Neuron (in vitro differentiated cells): ENCODE measurements at regions not wholly inside any gene's neighbourhood (a gene's known extent, or its start where the extent isn't known, plus 50 kb on each side); places are given as distances from the start of the nearest gene placed in this dataset.
"Not testable (repeated sequence)": the region's sequence is repeated elsewhere in the genome, so short reads cannot be mapped to it uniquely, and the experiment has no call there.

Experiments
- H2AFZ ChIP-seq: one replicate; pipeline ENCODE4 v1.6.1; 2013; ENCODE audit warnings: low read depth, mild to moderate bottlenecking, inconsistent platforms, low read length, moderate library complexity
- H3K27me3 ChIP-seq: one replicate; pipeline ENCODE4 v1.6.1; 2013; ENCODE audit warnings: low read length; ENCODE audit not compliant: insufficient read depth
- H3K36me3 ChIP-seq: one replicate; pipeline ENCODE4 v1.6.1; 2013; ENCODE audit warnings: low read length; ENCODE audit not compliant: insufficient read depth
- H3K4me1 ChIP-seq: one replicate; pipeline ENCODE4 v1.6.1; 2013; ENCODE audit warnings: low read length; ENCODE audit not compliant: insufficient read depth
- H3K4me3 ChIP-seq: 2 replicates; pipeline ENCODE4 v1.5.1; 2013; ENCODE audit warnings: mild to moderate bottlenecking, low read length, moderate library complexity
- H3K9me3 ChIP-seq: one replicate; pipeline ENCODE4 v1.6.1; 2013; ENCODE audit warnings: low read length

GRCh38 chr3:69659180-69659910 lies 79.9 kb upstream of the MITF start:
- no peaks in the 10 kb centered on the region for H3K9me3 ChIP-seq
- no peaks in the 10 kb centered on the region for H3K4me1 ChIP-seq
- H3K36me3 ChIP-seq = no peaks in the 10 kb centered on the region
- H3K27me3 ChIP-seq = no peaks in the 10 kb centered on the region
- no peak overlapping the region for H3K4me3 ChIP-seq
- no peak overlapping the region for H2AFZ ChIP-seq

- H3K9me3 ChIP-seq = no peaks in the 10 kb centered on the region
- no peak overlapping the region for H2AFZ ChIP-seq
- no peaks in the 10 kb centered on the region for H3K4me1 ChIP-seq
- H3K27me3 ChIP-seq = no peaks in the 10 kb centered on the region
- no peak overlapping the region for H3K4me3 ChIP-seq
- H3K36me3 ChIP-seq = no peaks in the 10 kb centered on the region
Measured at GRCh38 chr3:69658514-69659140, 80.6 kb upstream of the MITF start.

DNA sequence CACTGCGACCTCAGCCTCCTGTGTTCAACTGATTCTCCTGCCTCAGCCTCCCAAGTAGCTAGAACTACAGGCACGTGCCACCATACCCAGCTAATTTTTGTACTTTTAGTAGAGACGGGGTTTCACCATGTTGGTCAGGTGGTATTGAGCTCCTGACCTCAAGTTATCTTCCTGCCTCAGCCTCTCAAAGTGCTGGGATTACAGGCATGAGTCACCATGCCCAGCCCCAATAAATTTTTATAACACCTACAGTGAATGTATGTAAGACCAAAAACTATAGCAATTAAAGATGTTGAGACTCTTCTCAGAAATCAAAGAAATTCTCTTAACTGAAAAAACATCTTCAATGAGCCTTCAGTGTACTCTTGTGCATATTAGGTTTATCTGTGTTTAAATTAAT lies 82.2 kb upstream of the MITF start:
- H3K27me3 ChIP-seq, H3K4me3 ChIP-seq, H3K4me1 ChIP-seq, H2AFZ ChIP-seq, H3K36me3 ChIP-seq, H3K9me3 ChIP-seq: not testable (repeated sequence)

DNA sequence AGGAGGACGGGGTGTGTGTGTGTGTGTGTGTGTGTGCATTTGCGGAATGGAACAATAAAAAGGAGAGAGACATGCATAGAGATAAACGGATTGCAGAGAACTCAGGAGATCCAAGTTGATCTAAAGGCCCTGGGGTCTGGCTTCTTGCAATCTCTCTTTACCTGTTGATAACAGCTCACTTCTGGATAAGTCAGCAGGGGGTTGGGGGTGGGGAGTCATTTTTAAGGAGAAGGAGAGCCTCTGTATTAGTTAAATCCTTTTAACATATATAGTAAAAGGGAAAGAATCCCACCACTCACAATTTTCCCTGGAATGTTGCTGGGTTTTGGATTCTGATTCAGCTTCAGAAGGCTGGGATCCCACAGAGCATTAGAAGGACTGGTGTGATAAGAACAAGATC lies 87.5 kb upstream of the MITF start:
- Histone ChIP-seq H2AFZ (no peak overlapping the region), H3K4me1 (no peaks in the 10 kb centered on the region), H3K9me3 (no peaks in the 10 kb centered on the region), H3K4me3 (no peak overlapping the region), H3K27me3 (no peaks in the 10 kb centered on the region), H3K36me3 (no peaks in the 10 kb centered on the region)

DNA sequence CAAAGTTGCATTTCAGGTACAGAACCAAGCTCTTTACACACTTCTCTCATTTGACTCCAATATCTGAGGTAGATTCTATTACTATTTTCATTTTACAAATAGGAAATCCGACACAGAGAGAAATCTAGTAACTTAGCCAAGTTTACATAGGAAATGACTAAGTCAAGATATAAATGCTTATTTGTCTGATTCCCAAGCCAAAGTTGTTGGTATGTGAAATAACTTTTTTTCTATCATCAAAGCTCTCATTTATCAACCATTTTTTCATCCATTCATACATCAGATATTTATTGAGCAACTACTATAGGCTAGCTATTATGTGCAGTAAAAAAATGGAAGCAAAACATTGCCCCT lies 89.2 kb upstream of the MITF start:
- Histone ChIP-seq H3K27me3 (no peaks in the 10 kb centered on the region), H3K4me1 (no peaks in the 10 kb centered on the region), H3K36me3 (no peaks in the 10 kb centered on the region), H3K9me3 (no peaks in the 10 kb centered on the region), H3K4me3 (no peak overlapping the region), H2AFZ (no peak overlapping the region)

DNA sequence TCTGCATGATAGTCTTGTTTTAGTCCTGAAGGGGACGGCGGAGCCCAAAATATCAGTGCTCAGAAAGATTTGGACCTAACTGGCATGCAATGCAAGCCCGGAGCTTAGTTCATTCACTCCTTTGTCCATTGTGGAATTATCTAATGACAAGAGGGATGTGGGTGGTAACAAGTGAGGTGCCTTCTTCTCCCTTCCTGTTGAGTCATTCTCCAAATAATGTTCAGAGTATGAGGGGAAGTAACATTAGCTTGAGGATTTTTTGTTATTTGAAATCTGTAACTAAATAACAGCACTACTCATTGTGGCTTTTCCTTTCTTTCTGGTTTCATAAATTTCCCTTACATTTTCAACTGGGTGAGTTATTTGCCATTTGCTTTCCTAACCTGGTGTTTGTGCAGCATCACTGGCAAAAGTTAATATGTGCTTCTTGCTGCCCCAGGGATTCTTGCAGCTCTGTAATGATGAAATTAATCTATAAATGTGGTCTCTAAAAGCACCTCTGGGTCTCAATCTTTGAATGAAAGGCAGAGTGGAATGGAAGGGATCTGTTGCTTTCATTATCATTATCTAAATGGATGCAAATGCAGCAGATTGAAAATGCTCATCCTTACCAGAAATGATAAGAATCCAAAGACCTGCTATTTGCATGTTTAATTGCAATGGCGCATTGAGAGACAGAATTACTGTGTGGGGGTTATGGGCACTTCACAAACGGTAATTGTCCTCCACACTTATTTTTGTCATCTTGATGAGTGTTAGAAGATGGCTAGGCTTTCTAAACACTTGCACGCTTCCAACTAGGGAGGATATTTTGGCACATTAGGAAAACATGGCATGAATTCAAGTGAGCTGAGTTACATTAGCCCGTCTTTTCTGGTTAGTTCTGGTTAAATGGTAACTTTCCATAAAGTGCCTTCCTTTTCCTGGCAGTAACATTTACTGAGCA lies 89.9 kb upstream of the MITF start:
- H3K4me1 ChIP-seq = no peaks in the 10 kb centered on the region
- H3K4me3 ChIP-seq = no peak overlapping the region

DNA sequence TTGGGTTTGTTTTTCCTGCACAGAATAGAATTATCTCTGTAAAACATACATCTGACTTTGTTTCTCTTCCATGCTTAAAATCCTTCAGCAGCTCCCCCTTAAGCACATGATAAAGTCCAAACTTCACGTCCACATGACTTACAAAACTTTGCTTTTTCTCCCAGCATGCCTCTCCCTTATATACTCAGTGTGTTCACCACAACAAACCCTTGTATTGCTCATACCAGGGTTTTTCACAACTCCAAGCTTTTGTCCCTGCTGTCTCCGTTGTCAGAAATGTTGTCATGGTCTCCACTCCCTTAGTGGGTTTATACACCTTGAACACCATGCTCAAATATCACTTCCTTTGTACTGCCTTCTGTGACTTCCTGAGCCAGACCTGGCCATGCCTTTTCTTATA lies 91.1 kb upstream of the MITF start:
- Histone ChIP-seq H3K27me3 (no peaks in the 10 kb centered on the region), H3K36me3 (no peaks in the 10 kb centered on the region), H2AFZ (no peak overlapping the region), H3K4me3 (no peak overlapping the region), H3K4me1 (no peaks in the 10 kb centered on the region), H3K9me3 (no peaks in the 10 kb centered on the region)

More for the DNA sequence above, 89.9 kb upstream of the MITF start:
- Histone ChIP-seq H3K9me3 (no peaks in the 10 kb centered on the region), H3K36me3 (no peaks in the 10 kb centered on the region), H2AFZ (no peak overlapping the region), H3K27me3 (no peaks in the 10 kb centered on the region)

GRCh38 chr3:69647511-69648110 lies 91.7 kb upstream of the MITF start:
- no peaks in the 10 kb centered on the region for H3K4me1 ChIP-seq
- no peak overlapping the region for H2AFZ ChIP-seq
- H3K4me3 ChIP-seq = no peak overlapping the region
- no peaks in the 10 kb centered on the region for H3K9me3 ChIP-seq
- H3K27me3 ChIP-seq = no peaks in the 10 kb centered on the region
- H3K36me3 ChIP-seq = no peaks in the 10 kb centered on the region

DNA sequence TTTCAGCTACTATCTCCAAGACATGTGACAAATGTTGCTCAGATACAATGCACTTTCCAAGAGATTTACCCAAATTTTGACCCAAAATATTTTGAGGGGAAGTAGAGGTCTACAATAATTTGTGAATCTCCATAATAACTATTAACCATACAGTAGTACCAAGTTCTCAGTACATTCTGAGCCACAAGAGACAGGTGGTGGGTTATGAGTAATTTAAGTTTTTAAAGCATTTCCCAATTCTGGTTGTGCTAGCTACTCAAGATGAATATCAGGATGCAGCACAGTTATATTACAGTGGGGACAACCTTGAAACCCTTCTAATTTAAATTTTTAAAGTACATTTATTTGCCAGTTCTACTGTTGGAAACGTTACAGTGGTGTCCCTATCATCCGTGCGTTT lies 92.2 kb upstream of the MITF start:
- Histone ChIP-seq H3K9me3 (no peaks in the 10 kb centered on the region), H2AFZ (no peak overlapping the region), H3K4me3 (no peak overlapping the region), H3K27me3 (no peaks in the 10 kb centered on the region), H3K36me3 (no peaks in the 10 kb centered on the region), H3K4me1 (no peaks in the 10 kb centered on the region)

DNA sequence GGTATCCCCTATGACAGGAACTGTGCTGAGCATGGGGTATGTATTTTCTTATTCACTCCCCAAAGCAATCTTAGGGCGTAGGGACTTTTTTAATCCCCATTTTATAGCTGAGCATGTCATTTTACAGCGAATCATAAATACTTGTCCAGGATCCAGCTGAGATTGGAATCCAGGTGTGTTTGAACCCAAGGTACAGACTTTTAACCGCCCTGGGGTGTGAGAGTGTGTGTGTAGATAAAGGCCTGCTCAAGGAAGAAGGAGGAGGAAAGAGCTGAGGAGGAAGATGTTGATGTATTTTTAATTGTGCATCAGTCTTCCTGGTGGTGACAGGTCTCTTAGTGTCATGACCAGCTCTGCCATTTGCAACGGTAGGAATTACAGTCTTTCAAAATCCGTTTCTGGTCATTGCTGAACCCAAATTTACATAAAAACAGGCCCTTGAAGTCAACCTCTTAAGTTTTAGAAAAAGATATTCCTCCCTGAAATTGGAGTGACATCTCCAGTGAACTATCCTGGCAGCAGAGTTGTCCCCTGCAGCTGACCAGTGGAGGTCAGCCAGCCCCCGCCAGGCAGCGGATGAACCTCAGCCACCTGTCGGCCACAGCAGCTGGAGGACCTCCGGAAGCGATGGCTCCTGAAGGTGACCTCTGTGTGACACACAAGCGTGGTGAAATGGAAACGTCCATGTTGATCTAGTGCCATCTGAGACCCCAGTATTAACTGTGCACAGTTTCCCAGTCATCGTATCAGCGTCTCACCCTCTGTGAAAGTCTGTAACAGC lies 92.8 kb upstream of the MITF start:
- no peak overlapping the region for H2AFZ ChIP-seq
- no peaks in the 10 kb centered on the region for H3K36me3 ChIP-seq
- no peak overlapping the region for H3K4me3 ChIP-seq
- H3K4me1 ChIP-seq = no peaks in the 10 kb centered on the region
- no peaks in the 10 kb centered on the region for H3K27me3 ChIP-seq
- H3K9me3 ChIP-seq = no peaks in the 10 kb centered on the region

DNA sequence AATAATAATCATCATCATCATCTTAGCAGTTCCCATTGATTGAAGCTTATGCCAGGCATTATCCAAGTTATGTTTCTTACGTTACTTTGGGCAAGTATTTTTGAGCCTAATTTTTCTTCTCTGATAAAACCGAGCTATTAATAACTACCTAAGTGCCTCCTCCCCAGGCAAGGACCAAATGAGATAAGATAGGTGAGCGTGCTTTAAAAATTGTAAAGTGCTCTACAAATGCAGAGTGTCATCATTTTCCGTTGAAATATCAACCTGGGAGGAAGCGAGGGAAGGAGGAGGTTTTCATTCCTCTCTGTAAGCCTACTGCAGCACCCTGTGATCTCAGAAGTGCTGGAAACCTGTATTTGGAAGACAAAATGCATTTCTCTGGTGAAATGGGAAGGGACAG lies 96.7 kb upstream of the MITF start:
- Histone ChIP-seq H3K36me3 (no peaks in the 10 kb centered on the region), H3K4me1 (no peaks in the 10 kb centered on the region), H3K9me3 (no peaks in the 10 kb centered on the region), H3K4me3 (no peak overlapping the region), H3K27me3 (no peaks in the 10 kb centered on the region), H2AFZ (no peak overlapping the region)

DNA sequence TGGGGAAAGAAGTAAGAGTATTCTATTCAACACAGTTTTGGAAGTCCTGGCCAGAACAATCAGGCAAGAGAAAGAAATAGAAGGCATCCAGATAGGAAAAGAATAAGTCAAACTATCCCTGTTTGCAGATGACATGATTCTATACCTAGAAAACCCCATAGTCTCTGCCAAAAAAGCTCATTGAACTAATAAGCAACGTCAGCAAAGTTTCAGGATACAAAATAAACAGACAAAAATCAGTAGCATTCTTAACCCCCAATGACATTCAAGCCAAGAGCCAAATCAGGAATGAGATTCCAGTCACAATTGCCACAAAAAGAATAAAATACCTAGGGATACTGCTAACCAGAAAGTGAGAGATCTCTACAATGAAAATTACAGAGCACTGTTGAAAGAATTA lies 99.4 kb upstream of the MITF start:
- no peaks in the 10 kb centered on the region for H3K9me3 ChIP-seq
- H3K36me3 ChIP-seq = no peaks in the 10 kb centered on the region
- no peak overlapping the region for H3K4me3 ChIP-seq
- no peaks in the 10 kb centered on the region for H3K27me3 ChIP-seq
- no peak overlapping the region for H2AFZ ChIP-seq
- H3K4me1 ChIP-seq = no peaks in the 10 kb centered on the region
